Mesendoderm (in vitro differentiated cells): ENCODE measurements at regions not wholly inside any gene's neighbourhood (a gene's known extent, or its start where the extent isn't known, plus 50 kb on each side); places are given as distances from the start of the nearest gene placed in this dataset.

ENCODE experiments used
- DNase-seq: peaks from one replicate; pipeline ENCODE4 v3.0.0; 2013
- H2AK5ac ChIP-seq: 2 replicates; pipeline ENCODE4 v1.6.1; 2013; ENCODE audit warnings: low read length, inconsistent platforms
- H2BK120ac ChIP-seq: 2 replicates; pipeline ENCODE4 v1.6.1; 2013; ENCODE audit warnings: low read depth, mild to moderate bottlenecking, low read length, moderate library complexity, mixed read lengths
- H2BK15ac ChIP-seq: replicated peaks from 2 replicates; pipeline ENCODE4 v1.6.1; 2013; ENCODE audit warnings: low read depth, mild to moderate bottlenecking, moderate library complexity
- H2BK5ac ChIP-seq: 2 replicates; pipeline ENCODE4 v1.6.1; 2013; ENCODE audit warnings: low read length, inconsistent platforms
- H3K18ac ChIP-seq: 2 replicates; pipeline ENCODE4 v1.6.1; 2013; ENCODE audit warnings: mild to moderate bottlenecking, low read length, mixed read lengths
- H3K23ac ChIP-seq: one replicate; pipeline ENCODE4 v1.6.1; 2013; ENCODE audit warnings: low read length
- H3K27ac ChIP-seq: 2 replicates; pipeline ENCODE4 v1.5.1; 2013; ENCODE audit warnings: low read depth, mild to moderate bottlenecking, inconsistent platforms, low read length, moderate library complexity
- H3K27me3 ChIP-seq: 2 replicates; pipeline ENCODE4 v1.6.1; 2013; ENCODE audit warnings: low read length, control low read depth, mild to moderate bottlenecking, inconsistent platforms; ENCODE audit not compliant: insufficient read depth, poor library complexity
- H3K36me3 ChIP-seq: 2 replicates; pipeline ENCODE4 v1.6.1; 2013; ENCODE audit warnings: low read length, inconsistent platforms; ENCODE audit not compliant: control insufficient read depth, insufficient read depth
- H3K4ac ChIP-seq: one replicate; pipeline ENCODE4 v1.6.1; 2013; ENCODE audit warnings: low read depth, mild to moderate bottlenecking, low read length, moderate library complexity
- H3K4me1 ChIP-seq: 2 replicates; pipeline ENCODE4 v1.6.1; 2013; ENCODE audit warnings: low read depth, low read length, inconsistent platforms; ENCODE audit not compliant: control insufficient read depth
- H3K4me2 ChIP-seq: 2 replicates; pipeline ENCODE4 v1.6.1; 2013; ENCODE audit warnings: low read length
- H3K4me3 ChIP-seq: 2 replicates; pipeline ENCODE4 v1.5.1; 2013; ENCODE audit warnings: mild to moderate bottlenecking, low read length
- H3K56ac ChIP-seq: one replicate; pipeline ENCODE4 v1.6.1; 2013; ENCODE audit warnings: low read length
- H3K79me1 ChIP-seq: 2 replicates; pipeline ENCODE4 v1.6.1; 2013; ENCODE audit warnings: low read length, inconsistent platforms
- H3K79me2 ChIP-seq: 2 replicates; pipeline ENCODE4 v1.6.1; 2013; ENCODE audit warnings: mild to moderate bottlenecking, low read length; ENCODE audit not compliant: control insufficient read depth, insufficient read depth
- H3K9ac ChIP-seq: 2 replicates; pipeline ENCODE4 v1.6.1; 2013; ENCODE audit warnings: low read length, inconsistent platforms
- H4K5ac ChIP-seq: one replicate; pipeline ENCODE4 v1.6.1; 2013; ENCODE audit warnings: low read length
- H4K8ac ChIP-seq: one replicate; pipeline ENCODE4 v1.6.1; 2013; ENCODE audit warnings: low read depth, mild to moderate bottlenecking, control low read depth, low read length, moderate library complexity
- WGBS: extraction: QIAGEN DNeasy Blood & Tissue Kit; methylation state at CpG from one replicate; pipeline ENCODE4 v1.1.7; 2013; ENCODE audit warnings: low lambda C conversion rate, missing lambda C conversion rate; ENCODE audit not compliant: insufficient coverage; ENCODE audit errors: extremely low coverage; 5-methylcytosine and 5-hydroxymethylcytosine counted together

DNA sequence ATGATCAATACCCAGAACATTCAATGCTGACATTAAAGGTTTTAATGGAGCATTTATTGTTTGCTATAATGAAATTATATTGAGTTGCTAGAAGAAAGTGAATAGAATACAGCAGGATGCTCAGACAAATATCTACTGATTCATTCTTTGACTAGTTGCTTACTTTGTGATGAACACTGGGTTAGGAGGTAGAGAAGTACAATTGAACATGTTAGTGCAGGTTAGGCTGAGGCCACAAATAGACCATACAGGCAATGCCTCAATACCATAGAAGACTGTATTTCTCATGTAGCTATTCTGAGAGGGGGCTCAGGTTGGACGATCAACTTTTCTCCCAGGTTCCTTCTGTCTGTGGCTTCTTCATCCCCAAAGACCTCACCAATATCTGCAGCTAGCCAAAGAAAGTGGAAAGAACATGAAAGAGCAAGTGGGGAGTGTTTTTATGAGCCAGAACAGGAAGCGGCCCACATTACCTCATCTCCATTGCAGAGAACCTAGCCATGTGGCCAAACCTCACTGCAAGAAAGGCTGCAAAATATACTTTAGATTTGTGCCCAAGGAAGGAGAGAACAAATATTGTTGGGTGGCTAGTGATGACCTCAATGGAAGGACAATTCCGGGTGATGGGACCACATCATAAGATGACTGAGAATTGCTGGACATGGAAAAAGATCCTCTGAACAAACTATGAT is 180.3 kb upstream of the GATB start:
- WGBS = no CpG with 5 or more reads among the region's 3 CpGs
- Histone ChIP-seq H3K36me3 (no peaks in the 10 kb centered on the region), H3K18ac (no peak overlapping the region), H3K27ac (no peak overlapping the region), H3K79me1 (no peaks in the 10 kb centered on the region), H3K4me1 (no peaks in the 10 kb centered on the region), H3K56ac (no peak overlapping the region), H2BK5ac (no peak overlapping the region), H3K4ac (no peak overlapping the region), H2BK15ac (no peak overlapping the region), H3K9ac (no peak overlapping the region), H2BK120ac (no peak overlapping the region), H3K27me3 (no peaks in the 10 kb centered on the region), H3K23ac (no peak overlapping the region), H4K5ac (no peak overlapping the region), H3K79me2 (no peaks in the 10 kb centered on the region), H2AK5ac (no peak overlapping the region), H3K4me3 (no peak overlapping the region), H4K8ac (no peak overlapping the region), H3K4me2 (no peak overlapping the region)
- no peak for DNase-seq

GRCh38 chr4:151940291-151940690 is 179.5 kb upstream of the GATB start:
- no peak overlapping the region for H2BK5ac ChIP-seq
- H3K27ac ChIP-seq = no peak overlapping the region
- H2BK15ac ChIP-seq = no peak overlapping the region
- H3K4me3 ChIP-seq = no peak overlapping the region
- no peak overlapping the region for H3K9ac ChIP-seq
- no peaks in the 10 kb centered on the region for H3K27me3 ChIP-seq
- no peak overlapping the region for H2BK120ac ChIP-seq
- no peak overlapping the region for H2AK5ac ChIP-seq
- no peaks in the 10 kb centered on the region for H3K79me2 ChIP-seq
- no CpG with 5 or more reads among the region's 2 CpGs for WGBS
- no peaks in the 10 kb centered on the region for H3K79me1 ChIP-seq
- no peak overlapping the region for H3K4ac ChIP-seq
- no peaks in the 10 kb centered on the region for H3K4me1 ChIP-seq
- H4K8ac ChIP-seq = no peak overlapping the region
- H3K4me2 ChIP-seq = no peak overlapping the region
- no peak overlapping the region for H3K18ac ChIP-seq
- no peak overlapping the region for H3K56ac ChIP-seq
- no peak overlapping the region for H3K23ac ChIP-seq
- no peaks in the 10 kb centered on the region for H3K36me3 ChIP-seq
- no peak overlapping the region for H4K5ac ChIP-seq
- DNase-seq = no peak

DNA sequence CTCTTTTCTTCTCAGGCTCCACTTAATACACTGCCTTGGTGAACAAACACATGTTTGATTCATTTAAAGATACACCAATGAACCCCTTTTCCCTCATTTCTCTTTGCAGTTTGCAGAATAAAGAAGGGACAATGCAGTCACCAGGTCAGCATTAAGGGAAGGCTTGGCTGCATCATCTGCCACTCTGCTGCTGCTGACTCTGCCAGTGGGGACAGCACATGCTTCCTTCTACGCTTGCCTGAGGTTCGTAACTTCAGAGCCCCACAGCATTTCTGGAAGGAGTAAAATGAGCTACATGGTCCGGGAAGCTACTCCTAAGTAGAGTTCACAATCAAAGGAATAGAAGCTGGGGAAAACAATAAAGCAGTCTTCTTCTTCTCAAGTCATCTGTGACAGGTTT is 178.9 kb upstream of the GATB start:
- Histone ChIP-seq H3K18ac (no peak overlapping the region), H3K9ac (no peak overlapping the region), H4K8ac (no peak overlapping the region), H3K79me2 (no peaks in the 10 kb centered on the region), H3K56ac (no peak overlapping the region), H3K4me1 (no peaks in the 10 kb centered on the region), H4K5ac (no peak overlapping the region), H3K27ac (no peak overlapping the region), H2BK5ac (no peak overlapping the region), H3K23ac (no peak overlapping the region), H2BK120ac (no peak overlapping the region), H3K36me3 (no peaks in the 10 kb centered on the region), H3K4ac (no peak overlapping the region), H3K4me3 (no peak overlapping the region), H3K4me2 (no peak overlapping the region), H3K79me1 (no peaks in the 10 kb centered on the region), H2BK15ac (no peak overlapping the region), H3K27me3 (no peaks in the 10 kb centered on the region), H2AK5ac (no peak overlapping the region)
- no CpG with 5 or more reads among the region's 3 CpGs for WGBS
- DNase-seq = no peak

DNA sequence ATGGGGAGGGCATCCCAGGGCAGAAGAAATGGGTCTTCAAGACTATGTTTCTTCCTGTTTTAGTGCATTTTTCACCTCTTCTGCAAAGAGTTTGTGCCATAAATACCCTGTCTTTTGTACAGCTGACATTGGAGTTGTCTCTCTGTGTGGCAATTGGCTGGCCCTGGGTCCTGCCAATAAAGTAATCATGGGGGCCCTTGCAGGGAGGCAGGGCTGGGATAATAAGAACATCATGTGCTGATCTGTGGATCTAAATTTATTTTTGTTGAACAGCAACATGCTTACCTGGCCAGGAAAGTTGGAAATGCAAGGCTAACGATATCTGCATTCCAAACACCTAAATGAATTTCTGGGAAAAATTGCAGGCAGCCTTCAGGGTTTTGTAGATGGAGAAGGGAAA is 174.6 kb upstream of the GATB start:
- no CpG with 5 or more reads among the region's 1 CpG for WGBS
- no peaks in the 10 kb centered on the region for H3K36me3 ChIP-seq
- no peak overlapping the region for H3K4ac ChIP-seq
- H3K4me2 ChIP-seq = no peak overlapping the region
- no peak overlapping the region for H4K8ac ChIP-seq
- no peaks in the 10 kb centered on the region for H3K79me1 ChIP-seq
- H2AK5ac ChIP-seq = no peak overlapping the region
- no peak overlapping the region for H4K5ac ChIP-seq
- no peaks in the 10 kb centered on the region for H3K27me3 ChIP-seq
- H3K27ac ChIP-seq = no peak overlapping the region
- H3K4me1 ChIP-seq = no peaks in the 10 kb centered on the region
- no peak overlapping the region for H3K4me3 ChIP-seq
- H3K9ac ChIP-seq = no peak overlapping the region
- no peak overlapping the region for H2BK15ac ChIP-seq
- H2BK5ac ChIP-seq = no peak overlapping the region
- H3K23ac ChIP-seq = no peak overlapping the region
- no peak overlapping the region for H3K18ac ChIP-seq
- no peak for DNase-seq
- H2BK120ac ChIP-seq = no peak overlapping the region
- H3K79me2 ChIP-seq = no peaks in the 10 kb centered on the region
- no peak overlapping the region for H3K56ac ChIP-seq

DNA sequence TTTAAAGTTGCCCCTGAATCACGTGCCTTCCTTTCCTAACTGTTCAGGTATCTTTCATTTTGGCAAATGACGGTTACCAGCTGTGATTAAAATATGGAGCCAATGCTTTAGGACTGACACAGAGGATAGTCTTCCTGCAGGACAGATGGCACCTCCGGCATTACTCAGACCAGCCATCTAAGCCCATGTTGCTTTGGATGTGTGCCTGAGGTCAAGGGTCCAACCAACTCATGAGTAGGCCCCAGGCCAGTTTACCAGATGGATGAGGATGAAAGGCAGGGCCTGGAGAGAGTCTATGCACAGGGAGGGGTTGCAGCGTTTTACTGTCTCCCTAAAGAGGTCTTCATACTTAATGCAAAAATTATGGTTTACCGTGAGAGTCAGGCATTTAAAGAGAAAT is 174.0 kb upstream of the GATB start:
- no peak overlapping the region for H3K9ac ChIP-seq
- no CpG with 5 or more reads among the region's 5 CpGs for WGBS
- H4K5ac ChIP-seq = no peak overlapping the region

More for the DNA sequence above, 174.0 kb upstream of the GATB start:
- Histone ChIP-seq H2BK15ac (no peak overlapping the region), H3K4me2 (no peak overlapping the region), H2BK5ac (no peak overlapping the region), H3K27me3 (no peaks in the 10 kb centered on the region), H3K27ac (no peak overlapping the region), H3K4ac (no peak overlapping the region), H3K4me3 (no peak overlapping the region), H3K4me1 (no peaks in the 10 kb centered on the region), H3K18ac (no peak overlapping the region), H4K8ac (no peak overlapping the region), H3K36me3 (no peaks in the 10 kb centered on the region), H3K23ac (no peak overlapping the region), H3K56ac (no peak overlapping the region), H3K79me1 (no peaks in the 10 kb centered on the region), H2BK120ac (no peak overlapping the region), H2AK5ac (no peak overlapping the region), H3K79me2 (no peaks in the 10 kb centered on the region)
- no peak for DNase-seq
